Neural cell (in vitro differentiated cells): ENCODE measurements at regions not wholly inside any gene's neighbourhood (a gene's known extent, or its start where the extent isn't known, plus 50 kb on each side); places are given as distances from the start of the nearest gene placed in this dataset.

ENCODE experiments used
- H2AFZ ChIP-seq: fragments of 200-600, 300-800 bp; sonication (generic), shearing (Covaris generic); 2 replicates; pipeline ENCODE4 v1.6.0; 2014; ENCODE audit warnings: low read depth, mild to moderate bottlenecking, antibody characterized with exemption, low read length, moderate library complexity
- H3F3A ChIP-seq: fragments of 200-600 bp; shearing (Covaris generic); 2 replicates; pipeline ENCODE4 v1.6.1; 2016; ENCODE audit warnings: mild to moderate bottlenecking, moderate library complexity, mixed read lengths, antibody characterized with exemption, low read length; ENCODE audit not compliant: insufficient read depth, poor library complexity, severe bottlenecking
- H3K27ac ChIP-seq: fragments of 200-600, 300-800 bp; sonication (generic), shearing (Covaris generic); 2 replicates; pipeline ENCODE4 v1.5.1; 2014; ENCODE audit warnings: mild to moderate bottlenecking, low read length, moderate library complexity
- H3K27me3 ChIP-seq: fragments of 300-800, 200-600 bp; sonication (generic), shearing (Covaris generic); 2 replicates; pipeline ENCODE4 v1.6.0; 2014; ENCODE audit warnings: mild to moderate bottlenecking, low read depth, low read length, moderate library complexity; ENCODE audit not compliant: insufficient read depth
- H3K36me3 ChIP-seq: fragments of 300-800, 200-600 bp; sonication (generic), shearing (Covaris generic); 2 replicates; pipeline ENCODE4 v1.5.1; 2014; ENCODE audit warnings: mild to moderate bottlenecking, antibody characterized with exemption, low read length, moderate library complexity; ENCODE audit not compliant: insufficient read depth
- H3K4me2 ChIP-seq: fragments of 300-800, 200-600 bp; sonication (generic), shearing (Covaris generic); 2 replicates; pipeline ENCODE4 v1.6.0; 2014; ENCODE audit warnings: mild to moderate bottlenecking, low read length
- H3K4me3 ChIP-seq: fragments of 300-800, 200-600 bp; sonication (generic), shearing (Covaris generic); 2 replicates; pipeline ENCODE4 v1.5.1; 2014; ENCODE audit warnings: mild to moderate bottlenecking, low read length, moderate library complexity
- H3K79me2 ChIP-seq: fragments of 200-600 bp; shearing (Covaris generic); replicated peaks from 2 replicates; pipeline ENCODE4 v1.6.0; 2014; ENCODE audit warnings: mild to moderate bottlenecking, low read length, moderate library complexity; ENCODE audit not compliant: insufficient read depth
- H3K9ac ChIP-seq: fragments of 300-800, 200-600 bp; sonication (generic), shearing (Covaris generic); 2 replicates; pipeline ENCODE4 v1.6.1; 2016; ENCODE audit warnings: mild to moderate bottlenecking, low read length, mixed read lengths
- H3K9me2 ChIP-seq: fragments of 200-600 bp; shearing (Covaris generic); 2 replicates; pipeline ENCODE4 v1.6.1; 2016; ENCODE audit warnings: mild to moderate bottlenecking, low read length, mixed read lengths; ENCODE audit not compliant: insufficient read depth
- H3K9me3 ChIP-seq: fragments of 200-600, 300-800 bp; sonication (generic), shearing (Covaris generic); 2 replicates; pipeline ENCODE4 v1.6.1; 2016; ENCODE audit warnings: mild to moderate bottlenecking, mixed run types, low read length, moderate library complexity, mixed read lengths
- H4K20me1 ChIP-seq: fragments of 200-600 bp; shearing (Covaris generic); 2 replicates; pipeline ENCODE4 v1.6.1; 2016; ENCODE audit warnings: mild to moderate bottlenecking, mixed run types; ENCODE audit not compliant: insufficient read depth
- CTCF ChIP-seq: fragments of 450-650 bp; IDR thresholded peaks from 2 replicates; pipeline ENCODE4 v1.5.1; 2014; ENCODE audit warnings: antibody characterized with exemption, mild to moderate bottlenecking, moderate library complexity; ENCODE audit not compliant: poor library complexity, severe bottlenecking
- EP300 ChIP-seq: fragments of 450-650 bp; conservative IDR thresholded peaks from 2 replicates; pipeline ENCODE4 v1.6.1; 2014; ENCODE audit warnings: antibody characterized with exemption, mild to moderate bottlenecking, moderate library complexity; ENCODE audit not compliant: poor library complexity, severe bottlenecking
- EZH2 ChIP-seq: fragments of 200-600, 300-800 bp; shearing (Covaris generic), sonication (generic); IDR thresholded peaks from 2 replicates; pipeline ENCODE4 v1.6.1; 2014; ENCODE audit warnings: antibody characterized with exemption, low read length, borderline replicate concordance, mild to moderate bottlenecking; ENCODE audit not compliant: insufficient read depth, poor library complexity, severe bottlenecking
- MXI1 ChIP-seq: fragments of 450-650 bp; conservative IDR thresholded peaks from 2 replicates; pipeline ENCODE4 v1.6.1; 2014; ENCODE audit warnings: antibody characterized with exemption, mild to moderate bottlenecking; ENCODE audit not compliant: poor library complexity, severe bottlenecking
- POLR2AphosphoS5 ChIP-seq: IDR thresholded peaks from 2 replicates; pipeline ENCODE4 v1.6.1; 2012
- RAD21 ChIP-seq: fragments of 450-650 bp; conservative IDR thresholded peaks from 2 replicates; pipeline ENCODE4 v1.6.1; 2014; ENCODE audit warnings: antibody characterized with exemption, mild to moderate bottlenecking, moderate library complexity
- REST ChIP-seq: IDR thresholded peaks from 2 replicates; pipeline ENCODE4 v1.6.1; 2012; ENCODE audit warnings: borderline replicate concordance
- SMC3 ChIP-seq: fragments of 450-650 bp; conservative IDR thresholded peaks from 2 replicates; pipeline ENCODE4 v1.6.1; 2014; ENCODE audit warnings: antibody characterized with exemption, mild to moderate bottlenecking, moderate library complexity; ENCODE audit not compliant: poor library complexity
- TAF1 ChIP-seq: IDR thresholded peaks from 2 replicates; pipeline ENCODE4 v1.6.1; 2012; ENCODE audit warnings: low read depth

DNA sequence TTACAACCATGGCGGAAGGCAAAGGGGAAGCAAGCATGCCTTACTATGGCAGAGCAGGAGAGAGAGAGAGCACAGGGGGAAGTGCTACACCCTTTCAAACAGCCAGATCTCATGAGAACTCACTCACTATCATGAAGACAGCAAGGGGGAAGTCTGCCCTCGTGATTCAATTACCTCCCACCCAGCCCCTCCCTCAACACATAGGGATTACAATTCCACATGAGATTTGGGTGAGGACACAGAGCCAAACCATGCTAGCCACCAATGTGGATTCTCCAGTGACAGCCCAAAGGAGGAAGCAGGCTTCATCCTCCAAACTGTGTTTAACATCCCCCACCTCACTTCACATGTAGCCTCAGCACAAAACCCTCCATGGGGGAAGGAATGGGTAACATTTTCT lies 563.7 kb downstream of the CDK5RAP2 start:
- no peak overlapping the region for H3K4me3 ChIP-seq
- no peak overlapping the region for H3K4me2 ChIP-seq
- no peak overlapping the region for H2AFZ ChIP-seq
- no peaks in the 10 kb centered on the region for H3F3A ChIP-seq
- H4K20me1 ChIP-seq: no peaks in the 10 kb centered on the region
- no peaks in the 10 kb centered on the region for H3K36me3 ChIP-seq
- TF ChIP-seq MXI1 (no peak), EZH2 (no peak), SMC3 (no peak), REST (no peak)
- H3K27me3 ChIP-seq: no peaks in the 10 kb centered on the region
- no peaks in the 10 kb centered on the region for H3K9me2 ChIP-seq
- H3K27ac ChIP-seq: no peak overlapping the region
- no peaks in the 10 kb centered on the region for H3K9me3 ChIP-seq
- no peak overlapping the region for H3K9ac ChIP-seq
- H3K79me2 ChIP-seq: no peaks in the 10 kb centered on the region

- Histone ChIP-seq H3K79me2 (no peaks in the 10 kb centered on the region), H3K9me2 (no peaks in the 10 kb centered on the region), H2AFZ (no peak overlapping the region), H4K20me1 (no peaks in the 10 kb centered on the region), H3K27ac (no peak overlapping the region), H3K36me3 (no peaks in the 10 kb centered on the region), H3K9me3 (no peaks in the 10 kb centered on the region), H3K9ac (no peak overlapping the region), H3K4me2 (no peak overlapping the region), H3F3A (no peaks in the 10 kb centered on the region), H3K27me3 (no peaks in the 10 kb centered on the region), H3K4me3 (no peak overlapping the region)
- TF ChIP-seq SMC3: no peak
- TF ChIP-seq TAF1: no peak
- no peak for TF ChIP-seq MXI1
- TF ChIP-seq EP300: no peak
- no peak for TF ChIP-seq POLR2AphosphoS5
- no peak for TF ChIP-seq EZH2
- no peak for TF ChIP-seq CTCF
These were observed 565.2 kb downstream of the CDK5RAP2 start for GRCh38 chr9:120014796-120015195.

DNA sequence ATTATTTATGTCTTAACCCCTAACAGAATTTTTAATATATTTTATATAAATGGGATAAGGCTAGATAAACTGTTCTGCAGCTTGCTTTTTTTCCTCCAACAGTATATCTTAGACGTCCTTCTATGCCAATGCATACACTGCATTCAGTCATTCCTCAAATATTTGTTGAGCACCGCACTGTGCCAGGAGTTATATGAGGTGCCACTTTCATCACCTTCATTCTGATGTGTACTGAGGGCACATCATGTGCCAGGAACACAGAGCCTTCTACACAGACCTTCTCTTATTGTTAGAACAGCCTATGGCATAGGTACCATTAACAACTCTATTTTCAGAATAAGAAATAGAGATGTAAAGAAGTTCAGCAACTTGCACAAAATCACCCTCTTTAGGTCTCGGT lies 570.1 kb downstream of the CDK5RAP2 start:
- H3K4me2 ChIP-seq: no peak overlapping the region
- no peak overlapping the region for H2AFZ ChIP-seq
- no peaks in the 10 kb centered on the region for H3K27me3 ChIP-seq
- H3F3A ChIP-seq: no peaks in the 10 kb centered on the region
- no peak for TF ChIP-seq CTCF
- no peak for TF ChIP-seq MXI1
- no peak for TF ChIP-seq TAF1
- no peak for TF ChIP-seq POLR2AphosphoS5
- no peak for TF ChIP-seq EZH2
- no peak for TF ChIP-seq RAD21
- no peak for TF ChIP-seq EP300
- TF ChIP-seq REST: no peak
- TF ChIP-seq SMC3: no peak
- H3K79me2 ChIP-seq: no peaks in the 10 kb centered on the region
- no peaks in the 10 kb centered on the region for H3K9me2 ChIP-seq
- H3K9ac ChIP-seq: no peak overlapping the region
- H3K36me3 ChIP-seq: no peaks in the 10 kb centered on the region
- no peak overlapping the region for H3K27ac ChIP-seq
- no peak overlapping the region for H3K4me3 ChIP-seq
- H4K20me1 ChIP-seq: no peaks in the 10 kb centered on the region
- no peaks in the 10 kb centered on the region for H3K9me3 ChIP-seq
